Right atrium auricular region (tissue), 2 donors: ENCODE measurements at regions not wholly inside any gene's neighbourhood (a gene's known extent, or its start where the extent isn't known, plus 50 kb on each side); places are given as distances from the start of the nearest gene placed in this dataset.
A peak's percentile ranks its signal among the peaks of the same experiment; 100 is the strongest.

ENCODE experiments used
- DNase-seq: peaks from one replicate; pipeline ENCODE4 v3.0.0-alpha.2; 2019; ENCODE audit warnings: low spot score
- H3K27ac ChIP-seq, 2 donors: fragments of 200-600 bp; sonication (generic); 1 replicate in 1 of 2; 2 replicates in 1 of 2; pipeline ENCODE4 v1.5.1; 2016 to 2019
- H3K27me3 ChIP-seq, 2 donors: fragments of 200-600 bp; sonication (generic); one replicate each; pipeline versions ENCODE4 v1.5.1 to v1.6.0; 2017 to 2019
- H3K36me3 ChIP-seq: fragments of 200-600 bp; sonication (generic); one replicate; pipeline ENCODE4 v1.5.1; 2016
- H3K4me1 ChIP-seq, 2 donors: fragments of 200-600 bp; sonication (generic); one replicate each; pipeline versions ENCODE4 v1.5.1 to v1.6.0; 2017 to 2019
- H3K4me3 ChIP-seq, 2 donors: fragments of 200-600 bp; sonication (generic); 1 replicate in 1 of 2; 2 replicates in 1 of 2; pipeline ENCODE4 v1.5.1; 2017 to 2019; ENCODE audit warnings: mild to moderate bottlenecking in 1 of 2, moderate library complexity in 1 of 2
- H3K9me3 ChIP-seq, 2 donors: fragments of 200-600 bp; sonication (generic); one replicate each; pipeline ENCODE4 v1.5.1; 2019
- TF ChIP-seq, protein P1 (sequence below), 2 donors: fragments of 200-600 bp; sonication (generic); IDR thresholded peaks; one replicate each; pipeline ENCODE4 v1.5.1; 2019; ENCODE audit warnings: antibody characterized with exemption in 2 of 2

DNA sequence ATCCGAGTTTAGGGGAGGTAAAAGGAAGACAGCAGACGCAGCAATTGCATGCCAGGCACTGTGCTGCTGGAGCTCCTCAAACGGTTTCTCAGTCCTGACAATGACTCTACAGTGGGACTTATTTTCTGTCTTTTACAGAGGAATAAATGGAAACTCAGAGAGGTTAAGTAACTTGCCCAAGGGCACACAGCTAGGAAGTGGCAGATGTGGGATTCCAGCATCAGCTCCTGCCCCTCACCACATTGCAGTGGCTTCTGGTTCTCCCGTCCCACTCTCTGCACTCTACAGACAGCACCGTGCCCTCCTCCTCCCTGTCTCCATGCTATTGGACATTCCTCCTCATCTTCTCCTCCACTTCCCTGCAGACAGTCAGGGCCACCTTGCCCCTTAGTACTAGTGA lies 74.2 kb upstream of the KSR1 start:
- H3K27ac ChIP-seq = no peak overlapping the region

GRCh38 chr17:27384261-27384701 lies 72.0 kb upstream of the KSR1 start:
- H3K4me3 ChIP-seq = no peak overlapping the region
- H3K4me1 ChIP-seq = peaks cover 0 to 31% of the 10 kb centered on the region in 2 donors
- H3K27ac ChIP-seq = peak overlapping the region; percentile 35 to 59
- no peaks in the 10 kb centered on the region for H3K9me3 ChIP-seq
- no peaks in the 10 kb centered on the region for H3K27me3 ChIP-seq
- no peak for DNase-seq
- TF ChIP-seq, protein P1, sequence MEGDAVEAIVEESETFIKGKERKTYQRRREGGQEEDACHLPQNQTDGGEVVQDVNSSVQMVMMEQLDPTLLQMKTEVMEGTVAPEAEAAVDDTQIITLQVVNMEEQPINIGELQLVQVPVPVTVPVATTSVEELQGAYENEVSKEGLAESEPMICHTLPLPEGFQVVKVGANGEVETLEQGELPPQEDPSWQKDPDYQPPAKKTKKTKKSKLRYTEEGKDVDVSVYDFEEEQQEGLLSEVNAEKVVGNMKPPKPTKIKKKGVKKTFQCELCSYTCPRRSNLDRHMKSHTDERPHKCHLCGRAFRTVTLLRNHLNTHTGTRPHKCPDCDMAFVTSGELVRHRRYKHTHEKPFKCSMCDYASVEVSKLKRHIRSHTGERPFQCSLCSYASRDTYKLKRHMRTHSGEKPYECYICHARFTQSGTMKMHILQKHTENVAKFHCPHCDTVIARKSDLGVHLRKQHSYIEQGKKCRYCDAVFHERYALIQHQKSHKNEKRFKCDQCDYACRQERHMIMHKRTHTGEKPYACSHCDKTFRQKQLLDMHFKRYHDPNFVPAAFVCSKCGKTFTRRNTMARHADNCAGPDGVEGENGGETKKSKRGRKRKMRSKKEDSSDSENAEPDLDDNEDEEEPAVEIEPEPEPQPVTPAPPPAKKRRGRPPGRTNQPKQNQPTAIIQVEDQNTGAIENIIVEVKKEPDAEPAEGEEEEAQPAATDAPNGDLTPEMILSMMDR (IDR thresholded peaks at IDR 0.05) = no peak
- H3K36me3 ChIP-seq = no peaks in the 10 kb centered on the region

More for the DNA sequence above, 74.2 kb upstream of the KSR1 start:
- Histone ChIP-seq H3K27me3 (no peaks in the 10 kb centered on the region), H3K36me3 (no peaks in the 10 kb centered on the region), H3K4me3 (no peak overlapping the region), H3K4me1 (peaks cover 0 to 31% of the 10 kb centered on the region in 2 donors), H3K9me3 (peaks cover 0 to 8% of the 10 kb centered on the region in 2 donors)
- TF ChIP-seq, protein P1 (IDR thresholded peaks at IDR 0.05) = no peak
- DNase-seq = no peak

- no peaks in the 10 kb centered on the region for H3K36me3 ChIP-seq
- H3K27me3 ChIP-seq = no peaks in the 10 kb centered on the region
- no peak for DNase-seq
- no peak overlapping the region for H3K4me3 ChIP-seq
- H3K4me1 ChIP-seq = peaks cover 0 to 31% of the 10 kb centered on the region in 2 donors
- no peaks in the 10 kb centered on the region for H3K9me3 ChIP-seq
- H3K27ac ChIP-seq = peak overlapping the region; percentile 35 to 59
- TF ChIP-seq, protein P1 (IDR thresholded peaks at IDR 0.05) = no peak
Measured at GRCh38 chr17:27384726-27385125, 71.5 kb upstream of the KSR1 start.

GRCh38 chr17:27385626-27386025 lies 70.6 kb upstream of the KSR1 start:
- Histone ChIP-seq H3K27ac (no peak overlapping the region), H3K27me3 (no peaks in the 10 kb centered on the region), H3K36me3 (no peaks in the 10 kb centered on the region), H3K9me3 (no peaks in the 10 kb centered on the region), H3K4me3 (no peak overlapping the region), H3K4me1 (peaks cover 0 to 22% of the 10 kb centered on the region in 2 donors)
- DNase-seq = no peak
- TF ChIP-seq, protein P1 (IDR thresholded peaks at IDR 0.05) = no peak

DNA sequence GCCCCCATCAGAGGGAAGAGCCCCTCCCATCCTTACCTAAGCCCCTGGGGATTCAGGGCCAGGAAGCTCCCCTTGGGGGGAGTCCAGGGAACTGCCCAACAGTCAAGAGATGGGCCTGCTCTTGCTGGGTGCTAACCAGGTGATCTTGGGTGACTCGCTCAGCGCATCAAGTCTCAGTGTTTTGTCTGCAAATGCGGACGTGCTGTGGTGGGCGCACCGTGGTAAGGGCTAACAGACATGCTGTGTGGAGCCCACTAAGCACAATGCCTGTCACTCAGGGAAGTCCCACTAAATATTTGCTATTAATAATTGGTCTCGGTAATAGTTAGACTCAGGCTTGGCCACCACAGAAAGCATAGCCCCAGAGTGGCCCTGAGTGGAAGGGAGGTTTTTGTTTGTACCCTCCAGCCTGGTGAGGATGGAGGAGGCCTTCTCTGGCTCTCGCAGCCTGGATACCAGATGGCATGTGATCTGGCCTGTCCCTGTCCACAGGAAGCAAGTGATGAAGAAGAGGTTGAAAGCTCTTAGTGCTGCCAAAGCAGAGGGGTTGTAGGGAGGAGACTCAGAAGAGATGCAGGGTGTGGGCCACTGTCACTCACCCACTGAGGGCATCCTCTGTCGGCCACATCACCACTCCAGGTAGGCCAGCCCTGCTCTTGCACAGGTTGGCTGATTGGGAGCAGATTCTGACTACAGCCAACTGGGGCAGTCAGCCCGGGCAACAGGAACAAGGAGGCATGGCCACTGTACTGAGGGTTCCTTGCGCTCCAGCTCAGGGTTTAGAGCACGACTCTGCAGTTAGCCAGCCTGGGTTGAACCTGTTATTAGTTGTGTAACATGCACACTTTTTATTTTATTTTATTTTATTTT lies 69.8 kb upstream of the KSR1 start:
- DNase-seq = no peak
- TF ChIP-seq, protein P1 (IDR thresholded peaks at IDR 0.05) = no peak
- Histone ChIP-seq H3K4me1 (peaks cover 0 to 14% of the 10 kb centered on the region in 2 donors), H3K4me3 (no peak overlapping the region), H3K27ac (no peak overlapping the region), H3K36me3 (no peaks in the 10 kb centered on the region), H3K27me3 (no peaks in the 10 kb centered on the region), H3K9me3 (no peaks in the 10 kb centered on the region)
